Coronary artery (tissue), 2 donors: ENCODE measurements at regions not wholly inside any gene's neighbourhood (a gene's known extent, or its start where the extent isn't known, plus 50 kb on each side); places are given as distances from the start of the nearest gene placed in this dataset.
"Not testable (repeated sequence)": the region's sequence is repeated elsewhere in the genome, so short reads cannot be mapped to it uniquely, and the experiment has no call there.

Source experiments
- DNase-seq: peaks from one replicate; pipeline ENCODE4 v3.0.0-alpha.2; 2017; ENCODE audit warnings: low spot score
- H3K27ac ChIP-seq, 2 donors: fragments of 200-600 bp; sonication (generic); one replicate each; pipeline ENCODE4 v1.5.1; 2016 to 2019
- H3K4me3 ChIP-seq: fragments of 200-600 bp; sonication (generic); 2 replicates; pipeline ENCODE4 v1.5.1; 2016; ENCODE audit warnings: mild to moderate bottlenecking, moderate library complexity
- CTCF ChIP-seq: fragments of 200-600 bp; sonication (generic); IDR thresholded peaks from one replicate; pipeline ENCODE4 v1.5.1; 2019; ENCODE audit warnings: antibody characterized with exemption

GRCh38 chr9:88872192-88872946, 118.9 kb upstream of the S1PR3 start:
- TF ChIP-seq CTCF, result no peak
- DNase-seq, result no peak
- peak overlapping the region in 1 of 2 donors; percentile 54 for H3K27ac ChIP-seq
- H3K4me3 ChIP-seq, result no peak overlapping the region

DNA sequence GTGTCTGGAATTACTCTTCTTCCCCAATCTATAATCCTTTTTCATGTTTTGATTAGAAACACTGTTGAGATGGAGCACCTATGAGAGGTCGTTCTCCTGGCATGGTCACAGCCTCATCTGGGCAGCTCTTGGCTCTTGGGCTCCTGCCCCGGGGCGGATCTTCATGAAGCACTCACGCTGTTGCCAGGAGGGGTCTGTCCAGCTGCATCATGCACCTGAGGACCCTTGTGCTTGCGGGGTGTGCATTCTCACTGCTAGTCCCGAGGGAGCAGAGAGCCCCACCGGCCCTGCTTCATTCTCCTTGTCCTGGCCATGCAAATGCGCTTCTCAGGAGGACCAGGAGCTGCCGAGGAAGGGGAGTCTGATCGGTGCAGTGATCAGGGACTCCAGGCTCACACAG, 117.6 kb upstream of the S1PR3 start:
- Histone ChIP-seq H3K27ac (no peak overlapping the region), H3K4me3 (no peak overlapping the region)
- TF ChIP-seq CTCF, result no peak
- no peak for DNase-seq

- TF ChIP-seq CTCF, result no peak
- Histone ChIP-seq H3K4me3 (no peak overlapping the region), H3K27ac (no peak overlapping the region)
- no peak for DNase-seq
These were observed 116.9 kb upstream of the S1PR3 start for GRCh38 chr9:88874391-88874790.

DNA sequence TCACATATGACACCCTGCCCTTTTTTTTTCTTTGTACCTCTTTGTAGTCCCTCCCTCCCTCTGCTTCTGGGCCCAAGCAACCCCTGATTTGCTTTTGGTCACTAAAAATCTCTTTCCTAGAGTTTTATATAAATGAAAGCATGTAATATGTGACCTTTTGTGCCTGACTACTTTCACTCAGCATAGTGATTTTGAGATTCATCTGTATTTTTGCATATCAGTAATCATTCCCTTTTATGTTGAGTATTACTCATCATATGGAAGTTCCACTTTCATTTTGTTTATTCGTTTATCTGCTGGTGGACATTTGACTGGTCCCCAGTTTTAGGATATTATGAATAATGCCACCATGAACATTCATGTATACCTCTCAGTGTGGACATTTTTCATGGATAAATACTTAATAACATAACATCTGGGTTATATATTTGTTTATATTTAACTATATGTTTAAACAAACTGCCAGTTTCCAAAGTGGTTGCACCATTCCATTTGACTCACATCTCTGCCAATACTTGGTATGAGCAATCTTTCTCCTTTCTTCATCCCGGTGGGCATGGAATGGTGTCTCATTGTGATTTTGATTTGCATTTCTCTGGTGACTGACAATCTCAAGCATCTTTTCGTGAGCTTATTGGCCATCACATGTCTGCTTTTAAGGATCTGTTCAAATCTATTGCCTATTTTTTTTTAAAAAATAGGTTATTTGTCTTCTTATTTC, 115.7 kb upstream of the S1PR3 start:
- H3K27ac ChIP-seq, result no peak overlapping the region
- no peak for DNase-seq
- TF ChIP-seq CTCF, result no peak

GRCh38 chr9:88880199-88880598, 111.1 kb upstream of the S1PR3 start:
- H3K27ac ChIP-seq, result no peak overlapping the region
- DNase-seq, result no peak
- H3K4me3 ChIP-seq, result no peak overlapping the region
- no peak for TF ChIP-seq CTCF

More for the DNA sequence above, 115.7 kb upstream of the S1PR3 start:
- H3K4me3 ChIP-seq, result no peak overlapping the region

DNA sequence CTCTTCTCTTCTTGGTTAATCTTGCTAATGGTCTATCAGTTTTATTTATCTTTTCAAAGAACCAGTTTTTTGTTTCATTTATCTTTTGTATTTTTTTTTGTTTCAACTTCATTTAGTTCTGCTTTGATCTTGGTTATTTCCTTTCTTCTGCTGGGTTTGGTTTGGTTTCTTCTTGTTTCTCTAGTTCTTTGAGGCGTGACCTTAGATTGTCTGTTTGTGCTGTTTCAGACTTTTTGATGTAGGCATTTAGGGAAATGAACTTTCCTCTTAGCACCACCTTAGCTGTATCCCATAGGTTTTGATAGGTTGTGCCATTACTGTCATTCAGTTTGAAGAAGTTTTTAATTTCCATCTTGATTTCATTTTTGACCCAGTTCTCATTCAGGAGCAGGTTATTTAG, 107.0 kb upstream of the S1PR3 start:
- not testable (repeated sequence) for H3K4me3 ChIP-seq, H3K27ac ChIP-seq, DNase-seq

DNA sequence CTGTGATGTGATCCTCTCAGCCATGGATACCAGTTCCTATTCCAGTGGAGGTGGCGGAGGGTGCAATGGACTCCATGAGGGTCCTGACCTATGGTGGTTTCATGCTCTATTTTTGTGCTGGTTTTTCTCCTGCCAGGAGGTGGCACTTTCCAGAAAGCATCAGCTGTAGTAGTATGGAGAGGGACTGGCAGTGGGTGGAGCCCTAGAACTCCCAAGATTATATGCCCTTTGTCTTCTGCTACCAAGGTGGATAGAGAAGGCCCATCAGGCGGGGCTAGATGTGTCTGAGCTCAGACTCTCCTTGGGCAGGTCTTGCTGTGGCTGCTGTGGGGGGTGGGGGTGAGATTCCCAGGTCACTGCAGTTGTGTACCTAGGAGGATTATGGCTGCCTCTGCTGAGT, 104.5 kb upstream of the S1PR3 start:
- not testable (repeated sequence) for H3K27ac ChIP-seq, H3K4me3 ChIP-seq, DNase-seq

DNA sequence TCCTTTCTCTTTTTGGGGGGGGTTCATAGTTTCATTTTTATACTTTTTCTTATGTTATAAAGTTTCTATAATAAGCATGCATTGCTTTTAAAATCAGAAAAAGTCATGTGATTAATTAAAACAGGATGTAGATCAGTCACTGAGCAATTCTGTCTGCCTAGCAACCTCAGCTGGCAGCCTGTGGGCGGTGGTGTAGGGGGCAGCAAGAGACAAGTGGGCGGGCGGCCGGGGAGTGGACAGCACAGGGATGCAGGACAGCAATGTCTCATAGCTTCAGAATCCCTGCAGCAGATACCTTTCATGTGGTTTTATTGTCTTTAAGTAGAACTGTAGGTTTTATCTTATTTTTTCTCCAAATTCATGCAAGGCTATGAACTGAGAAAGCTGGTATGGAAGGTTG, 101.9 kb upstream of the S1PR3 start:
- Histone ChIP-seq H3K4me3 (no peak overlapping the region), H3K27ac (no peak overlapping the region)
- TF ChIP-seq CTCF, result no peak
- DNase-seq, result no peak
